ENCODE measurements at regions not wholly inside any gene's neighbourhood (a gene's known extent, or its start where the extent isn't known, plus 50 kb on each side); places are given as distances from the start of the nearest gene placed in this dataset.

GRCh38 chr2:136175466-136175865 is 57.5 kb upstream of the CXCR4 start:
- no peak for DNase-seq (ENCODE audit: low read depth)

DNA sequence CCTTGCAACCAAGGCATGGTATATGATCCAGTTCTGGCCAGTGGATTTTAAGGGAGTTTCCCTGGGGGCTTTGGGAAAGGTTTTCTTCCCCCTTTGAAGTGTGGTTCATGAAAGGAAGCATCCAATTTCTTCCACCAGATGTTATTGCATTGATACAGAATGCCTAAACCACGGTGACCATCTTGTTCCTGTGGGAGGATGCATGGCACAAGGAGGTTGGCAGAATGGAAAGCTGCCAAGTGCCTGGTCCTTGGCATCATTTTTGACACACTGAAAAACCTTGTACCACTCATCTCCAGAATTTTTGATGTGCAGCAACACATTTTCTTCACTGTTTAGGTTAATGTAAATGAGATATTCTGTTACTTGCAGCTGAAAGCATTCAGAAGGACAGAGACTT is 55.2 kb upstream of the CXCR4 start:
- no peak for DNase-seq (ENCODE audit: low read depth)

DNA sequence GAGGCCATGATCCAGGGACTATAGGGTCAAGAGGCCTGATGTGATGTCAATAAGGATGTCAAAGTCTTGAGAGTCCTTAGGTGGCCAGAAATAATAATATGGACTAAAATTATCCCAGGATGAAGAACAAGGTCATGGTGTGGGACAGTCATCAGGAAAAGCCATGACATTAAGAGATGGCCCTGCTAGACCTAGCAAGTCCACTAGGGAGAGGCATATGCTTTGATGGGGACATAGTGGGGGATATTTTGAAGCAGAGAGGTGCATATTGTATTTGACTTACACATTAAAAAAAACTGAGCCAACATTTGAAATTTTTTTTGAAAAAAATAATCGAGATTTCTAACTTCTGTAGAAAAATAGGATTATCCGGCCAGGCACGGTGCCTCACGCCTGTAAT is 53.3 kb upstream of the CXCR4 start:
- DNase-seq (ENCODE audit: low read depth) = no peak

- DNase-seq (ENCODE audit: low read depth) = no peak
Observed at GRCh38 chr2:136168720-136169119, 50.8 kb upstream of the CXCR4 start.

- no peak for DNase-seq (ENCODE audit: low read depth)
Observed at GRCh38 chr2:136167721-136168475, 49.9 kb upstream of the CXCR4 start.
